ENCODE measurements at regions not wholly inside any gene's neighbourhood (a gene's known extent, or its start where the extent isn't known, plus 50 kb on each side); places are given as distances from the start of the nearest gene placed in this dataset.

DNA sequence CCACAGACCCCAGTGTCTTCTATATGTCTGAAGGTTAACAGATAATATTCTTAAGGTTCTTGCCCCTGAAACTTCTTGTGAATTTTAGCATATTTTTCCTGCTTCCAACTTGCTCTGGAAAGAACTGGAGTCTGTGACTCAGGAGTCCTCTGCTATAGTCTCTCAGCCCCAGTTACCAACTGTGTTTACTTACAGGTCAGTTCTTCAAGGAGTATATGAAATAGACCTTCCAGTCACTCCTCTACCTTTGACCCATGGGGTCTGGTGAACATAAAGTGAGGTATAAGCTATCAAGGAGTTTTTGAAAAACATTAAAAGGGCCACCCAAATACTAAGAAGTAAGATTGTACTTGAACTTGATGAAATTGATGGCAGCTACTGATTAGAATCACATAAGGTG is 139.2 kb upstream of the ROPN1 start:
- TF ChIP-seq EZH2 (IDR thresholded peaks at IDR 0.05; ENCODE audit: low read depth) (no peak), CTCF (conservative IDR thresholded peaks at IDR 0.05) (no peak)
